Pancreas (tissue), 10 donors: ENCODE measurements at regions not wholly inside any gene's neighbourhood (a gene's known extent, or its start where the extent isn't known, plus 50 kb on each side); places are given as distances from the start of the nearest gene placed in this dataset.
"Not testable (repeated sequence)": the region's sequence is repeated elsewhere in the genome, so short reads cannot be mapped to it uniquely, and the experiment has no call there.

Experiments
- ATAC-seq, 4 donors: fragments of 200-7000 bp; cut with Tn5 transposase; one replicate each; pipeline versions ENCODE4 v1.8.0 to v1.9.1; 2020; ENCODE audit warnings: mild to moderate bottlenecking in 4 of 4, moderate library complexity in 4 of 4
- DNase-seq, 6 donors: peaks; one replicate each; pipeline ENCODE4 v3.0.0-alpha.2; 2020
- FAIRE-seq: peaks from 2 replicates; lab custom pipeline; 2012; peaks lifted over from hg19 to GRCh38; lab: Jason Lieb, UNC
- H3K27ac ChIP-seq, 4 donors: fragments of 200-600 bp; sonication (generic); 1 replicate in 3 of 4; 2 replicates in 1 of 4; pipeline versions ENCODE4 v1.5.0 to v1.8.0; 2020
- H3K27me3 ChIP-seq, 4 donors: fragments of 200-600 bp; one replicate each; pipeline ENCODE4 v1.8.0; 2021
- H3K36me3 ChIP-seq, 3 donors: fragments of 200-600 bp; sonication (generic) in 1 of 3; one replicate each; pipeline versions ENCODE4 v1.5.0 to v1.8.0; 2020 to 2021
- H3K4me1 ChIP-seq, 3 donors: fragments of 200-600 bp; one replicate each; pipeline ENCODE4 v1.8.0; 2021
- H3K4me3 ChIP-seq, 4 donors: fragments of 200-600 bp; sonication (generic) in 2 of 4; one replicate each; pipeline versions ENCODE4 v1.5.0 to v1.8.0; 2020 to 2021
- H3K9me3 ChIP-seq, 4 donors: fragments of 200-600 bp; one replicate each; pipeline ENCODE4 v1.8.0; 2021
- WGBS, 2 donors: extraction: QIAGEN DNeasy Blood & Tissue Kit; methylation state at CpG; one replicate each; pipeline ENCODE4 v1.1.7; 2013; 5-methylcytosine and 5-hydroxymethylcytosine counted together
- intact Hi-C, 3 donors: fragments of 100-400 bp; cut with DNase I; formaldehyde crosslinking; loops; one replicate each; pipeline versions ENCODE4 v1.11.1 to v1.14.2; 2022
- TF ChIP-seq, protein P1 (sequence below), 4 donors: fragments of 200-600 bp; sonication (generic) in 3 of 4; IDR thresholded peaks; one replicate each; pipeline versions ENCODE4 v1.5.0 to v1.8.0; 2021; ENCODE audit warnings: antibody characterized with exemption in 4 of 4
- donor health status: healthy with polysubstance abuse.
- donor health status: DM: no; HTN: no; CAD: no; lungs with moderate emphysema.
- donor health status: DM: no; HTN: no; CAD: no.
- donor health status: control.
- donor health status: control.
- donor health status: Bipolar disorder and iron deficiency.
- donor health status: DM: yes; HTN: yes; CAD: no.
- donor health status: DM: no; HTN: no; CAD: no.
- donor health status: DM: no; HTN: no; CAD: no.
- donor health status: DM: yes; HTN: yes; CAD: no.

DNA sequence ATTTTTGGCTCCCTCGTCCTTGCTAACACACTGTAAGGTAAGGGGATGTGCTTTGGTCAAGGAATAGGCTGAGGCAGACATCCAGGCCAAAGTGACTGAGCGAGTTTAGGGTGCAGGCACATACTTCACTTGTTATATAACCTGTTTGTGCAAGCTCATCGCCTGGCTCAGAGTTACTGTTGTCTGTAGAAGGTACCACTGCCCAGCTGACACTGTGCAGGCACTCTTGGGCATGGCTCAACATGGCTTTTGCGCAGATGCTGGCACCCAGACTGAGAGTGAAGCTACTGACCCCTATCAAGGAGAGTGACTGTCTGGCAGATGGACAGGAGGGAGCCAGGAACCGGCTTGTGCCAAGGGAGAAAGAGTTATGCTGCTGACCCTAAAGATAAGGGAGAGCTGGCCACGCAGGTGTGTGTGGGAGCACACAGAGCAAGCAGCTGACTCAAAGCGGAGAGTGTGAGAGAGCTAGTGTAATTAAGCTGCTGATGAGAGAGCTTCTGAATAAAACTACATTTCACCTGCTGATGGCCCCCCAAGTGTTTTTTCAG, 307.3 kb upstream of the USP24 start:
- Histone ChIP-seq H3K4me3 (no peak overlapping the region), H3K36me3 (no peaks in the 10 kb centered on the region), H3K9me3 (no peaks in the 10 kb centered on the region), H3K27me3 (no peaks in the 10 kb centered on the region), H3K4me1 (no peaks in the 10 kb centered on the region), H3K27ac (no peak overlapping the region)
- 71 to 72% methylated on average over 7 of the region's 7 CpGs for WGBS, 2 donors
- no peak for DNase-seq
- no peak for ATAC-seq
- intact Hi-C loops, result no loop called here
- TF ChIP-seq, protein P1, sequence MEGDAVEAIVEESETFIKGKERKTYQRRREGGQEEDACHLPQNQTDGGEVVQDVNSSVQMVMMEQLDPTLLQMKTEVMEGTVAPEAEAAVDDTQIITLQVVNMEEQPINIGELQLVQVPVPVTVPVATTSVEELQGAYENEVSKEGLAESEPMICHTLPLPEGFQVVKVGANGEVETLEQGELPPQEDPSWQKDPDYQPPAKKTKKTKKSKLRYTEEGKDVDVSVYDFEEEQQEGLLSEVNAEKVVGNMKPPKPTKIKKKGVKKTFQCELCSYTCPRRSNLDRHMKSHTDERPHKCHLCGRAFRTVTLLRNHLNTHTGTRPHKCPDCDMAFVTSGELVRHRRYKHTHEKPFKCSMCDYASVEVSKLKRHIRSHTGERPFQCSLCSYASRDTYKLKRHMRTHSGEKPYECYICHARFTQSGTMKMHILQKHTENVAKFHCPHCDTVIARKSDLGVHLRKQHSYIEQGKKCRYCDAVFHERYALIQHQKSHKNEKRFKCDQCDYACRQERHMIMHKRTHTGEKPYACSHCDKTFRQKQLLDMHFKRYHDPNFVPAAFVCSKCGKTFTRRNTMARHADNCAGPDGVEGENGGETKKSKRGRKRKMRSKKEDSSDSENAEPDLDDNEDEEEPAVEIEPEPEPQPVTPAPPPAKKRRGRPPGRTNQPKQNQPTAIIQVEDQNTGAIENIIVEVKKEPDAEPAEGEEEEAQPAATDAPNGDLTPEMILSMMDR (IDR thresholded peaks at IDR 0.05), result no peak
- no peak for FAIRE-seq

GRCh38 chr1:55520861-55521260, 305.7 kb upstream of the USP24 start:
- TF ChIP-seq, protein P1 (IDR thresholded peaks at IDR 0.05), result no peak
- no peak for ATAC-seq

DNA sequence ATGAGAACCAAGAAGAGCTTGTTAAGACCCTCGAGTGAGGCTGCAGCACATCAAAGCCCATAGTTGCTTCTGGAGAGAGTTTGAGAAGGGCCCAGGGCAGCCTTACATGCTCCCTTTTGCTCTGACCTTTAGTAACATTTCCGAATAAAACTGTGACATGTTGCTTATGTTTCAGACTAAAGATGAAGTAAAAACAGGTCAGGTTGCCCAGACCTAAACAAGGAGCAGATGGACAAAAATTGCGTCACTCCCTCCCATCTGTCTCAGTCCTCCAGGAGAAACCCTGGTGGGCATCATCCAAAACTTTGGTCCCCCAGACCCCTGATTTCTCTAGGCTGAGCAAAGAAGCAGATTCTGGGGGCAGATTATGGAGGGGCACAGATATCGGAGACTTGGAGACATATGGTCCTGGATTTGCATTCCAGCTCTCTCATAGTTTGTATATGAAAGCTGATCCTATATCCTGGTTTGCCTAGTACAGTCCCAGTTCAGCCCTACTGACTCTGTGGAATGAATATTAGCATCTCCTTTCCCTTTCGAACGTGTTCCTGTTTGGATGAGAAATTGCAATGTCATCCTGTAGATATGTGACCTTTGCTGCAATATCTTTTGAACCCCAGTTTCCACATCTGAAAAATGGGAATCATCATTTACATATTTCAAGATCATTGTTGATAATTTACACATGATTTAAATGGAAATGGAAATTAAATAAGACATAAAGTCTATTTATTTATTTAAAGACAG, 304.9 kb upstream of the USP24 start:
- TF ChIP-seq, protein P1 (IDR thresholded peaks at IDR 0.05), result no peak
- FAIRE-seq, result no peak
- no peak for ATAC-seq
- no peaks in the 10 kb centered on the region for H3K27me3 ChIP-seq
- intact Hi-C loops, result no loop called here
- no peaks in the 10 kb centered on the region for H3K9me3 ChIP-seq
- no peaks in the 10 kb centered on the region for H3K4me1 ChIP-seq
- H3K36me3 ChIP-seq, result no peaks in the 10 kb centered on the region
- DNase-seq, result no peak
- no peak overlapping the region for H3K4me3 ChIP-seq
- H3K27ac ChIP-seq, result no peak overlapping the region
- 74 to 75% methylated on average over 6 of the region's 6 CpGs for WGBS, 2 donors

More at GRCh38 chr1:55520861-55521260, 305.7 kb upstream of the USP24 start:
- no peak overlapping the region for H3K27ac ChIP-seq
- H3K4me3 ChIP-seq, result no peak overlapping the region
- FAIRE-seq (no peak), DNase-seq (no peak)
- H3K36me3 ChIP-seq, result no peaks in the 10 kb centered on the region
- WGBS, 2 donors, result 89 to 100% methylated on average over 2 of the region's 2 CpGs
- intact Hi-C loops, result no loop called here
- no peaks in the 10 kb centered on the region for H3K9me3 ChIP-seq
- H3K4me1 ChIP-seq, result no peaks in the 10 kb centered on the region
- H3K27me3 ChIP-seq, result no peaks in the 10 kb centered on the region

- Histone ChIP-seq H3K27me3 (no peaks in the 10 kb centered on the region), H3K4me3 (no peak overlapping the region), H3K27ac (no peak overlapping the region), H3K36me3 (no peaks in the 10 kb centered on the region), H3K9me3 (no peaks in the 10 kb centered on the region), H3K4me1 (no peaks in the 10 kb centered on the region)
- TF ChIP-seq, protein P1 (IDR thresholded peaks at IDR 0.05), result no peak
- WGBS, 2 donors, result 13 to 22% methylated on average over 1 of the region's 1 CpG
- FAIRE-seq (no peak), DNase-seq (no peak), ATAC-seq (no peak)
- intact Hi-C loops, result no loop called here
These were observed 304.1 kb upstream of the USP24 start for GRCh38 chr1:55519276-55519675.

GRCh38 chr1:55517036-55517435, 301.9 kb upstream of the USP24 start:
- intact Hi-C loops, result no loop called here
- Histone ChIP-seq H3K27ac (no peak overlapping the region), H3K9me3 (no peaks in the 10 kb centered on the region), H3K27me3 (no peaks in the 10 kb centered on the region), H3K4me3 (no peak overlapping the region), H3K36me3 (no peaks in the 10 kb centered on the region), H3K4me1 (no peaks in the 10 kb centered on the region)
- no peak for FAIRE-seq
- WGBS, 2 donors, result 71 to 77% methylated on average over 5 of the region's 5 CpGs
- no peak for ATAC-seq
- TF ChIP-seq, protein P1 (IDR thresholded peaks at IDR 0.05), result no peak
- no peak for DNase-seq

DNA sequence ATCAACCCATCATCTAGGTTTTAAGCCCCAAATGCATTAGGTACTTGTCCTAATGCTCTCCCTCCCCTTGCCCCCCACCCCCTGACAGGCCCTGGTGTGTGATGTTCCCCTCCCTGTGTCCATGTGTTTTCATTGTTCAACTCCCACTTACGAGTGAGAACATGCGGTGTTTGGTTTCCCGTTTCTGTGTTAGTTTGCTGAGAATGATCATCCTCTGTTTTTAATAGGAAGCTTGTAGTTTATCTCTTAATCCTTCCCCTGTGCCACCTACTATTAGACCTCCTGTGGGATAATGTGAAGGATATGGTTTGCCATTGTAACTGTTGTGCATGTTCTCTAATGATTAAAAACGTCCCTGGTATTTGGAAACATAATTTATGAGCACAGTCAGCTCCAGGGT, 299.4 kb upstream of the USP24 start:
- H3K36me3 ChIP-seq, H3K27me3 ChIP-seq, H3K4me1 ChIP-seq, H3K9me3 ChIP-seq, FAIRE-seq, H3K4me3 ChIP-seq, H3K27ac ChIP-seq, intact Hi-C loops, ATAC-seq, DNase-seq: not testable (repeated sequence)
- 63 to 68% methylated on average over 4 of the region's 4 CpGs for WGBS, 2 donors
